ENCODE measurements at regions not wholly inside any gene's neighbourhood (a gene's known extent, or its start where the extent isn't known, plus 50 kb on each side); places are given as distances from the start of the nearest gene placed in this dataset.

DNA sequence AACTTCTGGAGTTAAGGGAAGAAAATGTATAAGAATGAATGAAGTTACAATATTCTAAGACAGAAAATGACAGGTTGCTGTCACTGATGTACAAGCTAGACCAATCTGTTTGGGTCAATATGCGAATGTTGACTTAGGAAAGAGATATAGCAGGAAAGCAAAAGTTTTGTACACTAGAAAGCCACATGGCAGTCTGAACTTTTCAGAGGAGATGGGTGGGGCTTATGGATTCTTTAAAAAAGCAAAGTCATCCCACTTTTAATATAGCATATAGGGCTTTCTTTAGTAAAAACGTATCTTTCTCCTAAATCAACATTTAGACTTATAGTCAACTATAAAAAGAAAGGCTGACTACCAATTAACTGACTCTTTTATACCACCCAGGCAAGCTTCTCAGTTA is 381.2 kb downstream of the PTPRC start:
- TF ChIP-seq, protein P1, sequence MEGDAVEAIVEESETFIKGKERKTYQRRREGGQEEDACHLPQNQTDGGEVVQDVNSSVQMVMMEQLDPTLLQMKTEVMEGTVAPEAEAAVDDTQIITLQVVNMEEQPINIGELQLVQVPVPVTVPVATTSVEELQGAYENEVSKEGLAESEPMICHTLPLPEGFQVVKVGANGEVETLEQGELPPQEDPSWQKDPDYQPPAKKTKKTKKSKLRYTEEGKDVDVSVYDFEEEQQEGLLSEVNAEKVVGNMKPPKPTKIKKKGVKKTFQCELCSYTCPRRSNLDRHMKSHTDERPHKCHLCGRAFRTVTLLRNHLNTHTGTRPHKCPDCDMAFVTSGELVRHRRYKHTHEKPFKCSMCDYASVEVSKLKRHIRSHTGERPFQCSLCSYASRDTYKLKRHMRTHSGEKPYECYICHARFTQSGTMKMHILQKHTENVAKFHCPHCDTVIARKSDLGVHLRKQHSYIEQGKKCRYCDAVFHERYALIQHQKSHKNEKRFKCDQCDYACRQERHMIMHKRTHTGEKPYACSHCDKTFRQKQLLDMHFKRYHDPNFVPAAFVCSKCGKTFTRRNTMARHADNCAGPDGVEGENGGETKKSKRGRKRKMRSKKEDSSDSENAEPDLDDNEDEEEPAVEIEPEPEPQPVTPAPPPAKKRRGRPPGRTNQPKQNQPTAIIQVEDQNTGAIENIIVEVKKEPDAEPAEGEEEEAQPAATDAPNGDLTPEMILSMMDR (IDR thresholded peaks at IDR 0.05 in 4 of 5, conservative IDR thresholded peaks at IDR 0.05 in 1 of 5), result no peak
- TF ChIP-seq POLR2A (IDR thresholded peaks at IDR 0.05), result no peak

All from gastrocnemius medialis (tissue), 4 donors.